Fibroblast of peridontal ligament (primary cell): ENCODE measurements at regions not wholly inside any gene's neighbourhood (a gene's known extent, or its start where the extent isn't known, plus 50 kb on each side); places are given as distances from the start of the nearest gene placed in this dataset.
A peak's percentile ranks its signal among the peaks of the same experiment; 100 is the strongest.
"Not testable (repeated sequence)": the region's sequence is repeated elsewhere in the genome, so short reads cannot be mapped to it uniquely, and the experiment has no call there.

Source experiments
- DNase-seq: peaks from one replicate; pipeline ENCODE4 v3.0.0-alpha.2; 2010; ENCODE audit errors: extremely low read depth

DNA sequence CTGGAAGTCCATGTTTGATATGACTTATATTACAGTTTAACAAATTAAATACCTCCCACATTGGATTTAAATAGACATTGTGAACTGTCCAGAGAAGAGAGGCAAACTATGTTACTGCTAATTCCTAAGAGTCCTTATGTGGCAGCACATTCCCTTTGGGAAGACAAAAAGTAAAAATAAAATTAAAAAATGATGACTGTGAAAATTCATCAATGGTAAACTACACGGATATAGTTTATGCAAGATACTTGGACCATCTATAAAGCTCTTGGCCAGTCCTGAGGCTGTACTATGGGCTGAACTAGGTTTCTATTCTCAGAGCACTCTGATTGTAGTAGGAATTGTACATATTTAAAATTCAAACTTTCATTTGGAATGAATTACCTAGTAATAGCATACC is 206.4 kb downstream of the LRRK2 start:
- DNase-seq, result no peak

DNA sequence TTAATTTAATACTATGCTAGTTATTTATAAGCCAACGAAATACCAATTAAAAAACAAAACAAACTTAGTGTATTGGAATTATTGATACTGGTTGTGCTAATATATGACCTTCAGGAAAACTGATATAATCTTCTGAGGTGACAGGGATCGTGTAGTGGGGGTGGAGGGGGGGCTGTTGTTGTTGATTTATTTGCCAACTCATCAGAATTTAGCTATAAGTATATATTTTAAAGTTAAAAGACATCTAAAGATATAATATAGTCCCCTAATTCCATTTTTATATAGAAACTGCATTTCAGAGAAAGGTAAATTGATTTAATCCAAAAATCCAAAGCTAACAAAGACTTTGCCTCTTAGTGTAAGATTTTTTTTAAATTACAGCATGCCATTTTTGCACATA is 210.5 kb downstream of the LRRK2 start:
- no peak for DNase-seq

DNA sequence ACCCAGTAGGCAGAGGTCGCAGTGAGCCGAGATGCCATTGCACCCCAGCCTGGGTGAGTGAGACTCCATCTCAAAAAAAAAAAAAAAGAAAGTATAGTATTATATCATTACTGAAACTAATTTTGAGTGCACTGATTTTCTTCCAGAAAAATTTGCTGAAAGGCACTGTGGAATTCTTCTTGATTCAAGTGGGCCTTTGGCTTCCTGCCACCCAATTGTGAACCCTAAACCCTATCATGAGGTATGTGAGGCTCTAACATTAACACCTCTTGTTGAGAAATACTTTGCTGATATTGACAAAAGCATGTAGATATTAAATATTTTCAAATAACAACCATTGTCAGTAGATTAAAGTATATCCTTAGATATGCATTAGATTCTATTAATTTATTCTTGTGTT is 211.2 kb downstream of the LRRK2 start:
- DNase-seq, result no peak

DNA sequence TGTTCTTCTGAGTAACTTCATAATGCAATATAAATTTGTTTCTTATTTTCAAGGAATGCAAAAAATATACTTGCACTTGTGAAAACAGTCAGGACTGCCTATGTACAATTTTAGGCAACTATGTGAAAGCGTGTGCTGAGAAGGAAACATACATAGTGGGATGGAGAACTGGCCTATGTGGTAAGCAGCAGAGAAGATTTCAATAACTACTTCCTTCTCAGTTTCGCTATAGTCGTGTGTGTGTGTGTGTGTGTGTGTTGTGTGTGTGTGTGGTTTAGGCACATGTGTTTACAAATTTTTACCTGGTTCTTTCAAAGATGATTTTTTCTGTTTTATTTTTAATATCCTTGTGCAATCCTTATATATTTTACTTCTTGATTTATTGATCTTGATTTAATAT is 211.8 kb downstream of the LRRK2 start:
- DNase-seq, result no peak

DNA sequence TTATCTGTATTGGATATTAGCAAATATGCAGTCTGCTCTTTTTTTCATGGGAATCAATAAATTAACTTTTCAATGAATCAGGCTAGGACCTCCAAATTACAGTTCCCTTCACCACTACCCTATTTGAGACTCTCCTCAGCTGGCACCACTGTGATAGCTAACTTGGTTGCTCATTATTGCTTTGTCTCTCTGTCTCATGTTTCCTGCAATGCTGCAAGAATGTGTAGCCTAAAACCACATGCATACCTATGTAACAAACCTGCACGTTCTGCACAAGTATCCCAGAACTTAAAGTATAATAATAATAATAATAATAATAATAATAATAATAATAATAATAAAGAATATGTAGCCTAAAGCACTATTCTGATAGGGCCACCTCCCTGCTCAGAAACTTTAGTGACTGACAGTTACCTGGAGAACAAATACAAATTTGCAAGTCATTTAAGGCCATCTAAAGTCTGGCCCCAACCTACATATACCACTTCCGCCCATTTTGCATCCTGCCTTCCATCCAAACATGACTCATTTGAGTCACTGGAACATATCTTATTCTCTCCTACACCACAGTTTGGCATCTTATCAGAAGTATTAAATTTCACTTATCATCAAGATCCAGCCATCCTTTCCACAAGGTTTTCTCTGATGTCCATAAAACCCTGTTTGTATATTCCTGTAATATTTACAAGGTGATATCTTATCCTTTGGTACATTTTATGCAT is 215.1 kb downstream of the LRRK2 start:
- DNase-seq, result no peak

DNA sequence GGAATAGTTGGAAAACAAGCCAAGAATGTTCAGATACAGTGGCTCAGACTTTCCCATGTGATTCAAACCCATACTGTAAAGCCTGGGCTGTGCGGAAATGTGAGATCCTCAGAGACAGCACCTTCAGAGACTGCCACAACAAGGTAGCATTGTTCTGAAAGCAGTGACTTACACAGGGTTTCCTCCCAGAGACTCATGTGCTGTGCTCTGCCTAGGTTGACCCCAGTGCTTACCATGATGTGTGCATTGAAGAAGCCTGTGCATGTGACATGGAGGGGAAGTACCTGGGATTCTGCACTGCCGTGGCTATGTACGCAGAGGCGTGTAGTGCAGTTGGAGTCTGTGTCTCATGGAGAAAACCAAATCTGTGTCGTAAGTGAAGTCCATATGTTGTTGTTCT is 219.4 kb downstream of the LRRK2 start:
- no peak for DNase-seq

DNA sequence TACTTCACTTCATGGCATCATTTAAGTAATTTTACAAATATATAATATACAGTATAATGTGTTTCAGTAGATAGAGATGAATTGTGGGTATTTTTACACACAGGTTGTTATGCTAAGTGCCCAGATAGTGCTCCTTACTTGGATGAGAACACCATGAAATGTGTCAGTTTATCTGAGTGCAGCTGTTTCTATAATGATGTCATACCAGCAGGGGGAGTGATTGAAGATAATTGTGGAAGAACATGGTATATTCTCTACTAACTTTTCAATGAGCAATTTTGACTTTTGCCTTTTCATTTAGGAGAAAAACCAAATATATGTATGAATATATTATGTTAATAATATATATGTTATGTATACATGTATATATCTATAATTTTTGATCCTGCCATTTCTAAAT is 221.6 kb downstream of the LRRK2 start:
- DNase-seq, result peak; percentile 11

DNA sequence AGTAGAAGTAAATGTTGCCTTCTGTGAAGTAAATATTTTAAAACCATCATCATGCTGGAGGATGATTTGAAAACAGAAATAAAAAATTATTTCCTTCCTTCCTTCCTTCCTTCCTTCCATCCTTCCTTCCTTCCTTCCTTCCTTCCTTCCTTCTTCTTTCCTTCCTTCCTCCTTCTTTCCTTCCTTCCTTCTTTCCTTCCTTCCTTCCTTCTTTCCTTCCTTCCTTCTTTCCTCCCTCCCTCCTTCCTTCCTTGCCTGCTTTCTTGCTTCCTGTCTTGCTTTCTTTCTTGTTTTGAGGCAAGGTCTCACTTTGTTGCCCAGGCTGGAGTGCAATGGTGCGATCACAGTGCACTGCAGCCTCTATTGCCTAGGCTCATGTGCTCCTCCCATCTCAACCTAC is 223.7 kb downstream of the LRRK2 start:
- not testable (repeated sequence) for DNase-seq

DNA sequence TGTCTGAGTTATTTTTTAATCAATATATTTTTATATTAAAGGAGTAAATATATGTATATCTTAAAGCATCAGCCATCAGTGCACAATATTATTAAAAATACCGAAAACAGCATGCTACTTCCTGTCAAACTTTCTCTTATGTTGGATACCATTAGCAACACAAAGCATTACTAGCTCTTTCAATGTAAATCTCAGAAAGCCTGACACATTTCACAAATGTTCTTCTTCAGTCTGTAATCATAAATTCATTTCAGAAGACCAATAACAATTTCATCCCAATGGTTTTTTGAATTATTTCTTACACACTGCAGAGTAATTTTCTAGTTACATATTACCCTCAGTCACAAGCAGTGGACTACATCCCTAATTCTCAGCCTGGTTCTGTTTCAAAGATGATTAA is 226.9 kb downstream of the LRRK2 start:
- no peak for DNase-seq

DNA sequence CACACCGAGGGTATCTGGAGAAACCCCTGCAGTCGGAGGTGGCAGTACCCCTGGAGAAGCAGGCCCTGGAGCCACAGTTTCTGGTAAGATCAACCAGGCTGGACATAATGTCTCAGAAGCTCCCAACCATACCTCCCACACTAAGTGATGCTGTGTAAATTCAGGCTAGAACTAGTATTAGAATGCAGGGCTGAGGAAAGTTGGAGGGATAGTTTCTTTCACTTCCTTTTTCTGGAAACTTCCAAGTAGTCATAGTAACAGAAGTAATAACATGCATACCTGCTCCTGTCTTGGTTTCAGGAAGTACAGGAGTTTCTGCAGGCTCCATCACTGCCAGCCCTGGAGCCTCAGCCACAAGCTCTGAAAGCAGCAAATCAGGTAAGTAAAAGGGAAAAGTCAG is 228.1 kb upstream of the CNTN1 start:
- no peak for DNase-seq

DNA sequence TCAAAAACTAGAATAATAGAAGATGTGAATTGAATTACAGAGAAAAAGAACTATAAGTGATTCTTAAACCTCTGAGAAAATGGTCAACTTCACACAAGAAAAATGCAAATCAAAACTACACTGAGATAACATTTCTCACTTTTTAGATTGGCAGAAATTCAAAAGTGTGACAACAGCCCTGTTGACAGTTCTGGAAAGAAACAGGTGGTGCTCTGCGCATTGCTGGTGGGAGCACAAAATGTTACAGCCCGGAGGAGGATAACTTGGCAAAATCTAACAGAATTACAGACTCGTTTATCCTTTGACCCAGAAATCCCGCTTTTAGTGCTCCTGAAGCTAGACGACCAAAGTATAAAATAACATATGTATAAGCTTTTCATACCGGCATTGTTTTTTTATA is 222.5 kb upstream of the CNTN1 start:
- no peak for DNase-seq

DNA sequence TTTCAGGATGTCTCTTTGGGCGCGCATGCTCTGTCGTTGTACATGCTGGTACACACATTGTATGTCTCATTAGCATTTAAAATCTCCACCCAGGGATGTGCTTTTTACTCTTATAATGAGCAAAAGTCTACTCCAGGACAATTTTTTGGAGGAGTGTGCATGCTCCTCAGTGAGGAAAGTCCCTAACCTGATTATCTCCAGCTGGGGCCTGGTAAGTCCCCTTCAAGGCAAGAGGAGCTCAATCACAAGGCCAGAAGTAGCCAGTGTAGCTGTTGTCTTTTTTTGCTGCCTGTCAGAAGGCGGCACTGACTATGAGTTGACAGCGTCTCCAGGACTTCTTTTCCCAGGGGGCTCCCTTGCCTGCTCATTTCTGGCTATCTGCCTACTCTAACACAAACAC is 218.3 kb upstream of the CNTN1 start:
- DNase-seq, result no peak

DNA sequence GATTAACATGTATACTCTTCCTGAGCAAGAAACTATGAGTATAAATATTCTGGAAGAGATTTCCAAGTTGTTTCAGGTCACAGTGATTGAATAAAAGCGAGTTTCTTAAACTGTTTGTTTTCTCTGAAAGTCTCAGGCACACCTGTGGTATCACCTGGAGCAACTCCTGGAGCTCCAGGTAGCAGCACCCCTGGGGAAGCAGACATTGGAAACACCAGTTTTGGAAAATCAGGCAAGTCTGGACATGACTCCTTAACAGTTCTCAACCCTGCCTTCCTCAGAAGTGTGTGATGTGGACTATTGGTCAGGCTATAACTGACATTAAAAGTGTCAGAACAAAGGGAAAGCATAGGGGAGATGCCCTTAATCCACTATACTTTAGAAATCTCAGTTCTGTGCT is 217.6 kb upstream of the CNTN1 start:
- no peak for DNase-seq

DNA sequence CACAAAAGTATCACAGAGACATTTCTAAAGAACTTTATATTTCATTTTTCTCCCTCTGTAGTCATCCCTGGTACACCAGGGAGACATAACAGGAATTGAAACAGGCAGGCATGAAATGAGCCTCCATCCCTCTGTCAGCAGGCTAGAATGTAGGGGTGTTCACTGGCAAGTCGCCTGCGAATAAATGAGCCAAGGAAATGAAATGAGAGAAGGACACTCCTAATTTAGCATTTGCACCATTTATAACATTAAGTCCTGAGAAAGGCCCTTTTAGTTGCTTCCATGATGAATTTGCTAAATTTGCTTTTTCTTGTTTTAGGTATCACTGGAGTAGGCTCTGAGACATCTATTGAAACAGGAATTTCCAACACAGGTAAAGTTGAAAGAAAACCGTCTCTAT is 192.4 kb upstream of the CNTN1 start:
- no peak for DNase-seq

DNA sequence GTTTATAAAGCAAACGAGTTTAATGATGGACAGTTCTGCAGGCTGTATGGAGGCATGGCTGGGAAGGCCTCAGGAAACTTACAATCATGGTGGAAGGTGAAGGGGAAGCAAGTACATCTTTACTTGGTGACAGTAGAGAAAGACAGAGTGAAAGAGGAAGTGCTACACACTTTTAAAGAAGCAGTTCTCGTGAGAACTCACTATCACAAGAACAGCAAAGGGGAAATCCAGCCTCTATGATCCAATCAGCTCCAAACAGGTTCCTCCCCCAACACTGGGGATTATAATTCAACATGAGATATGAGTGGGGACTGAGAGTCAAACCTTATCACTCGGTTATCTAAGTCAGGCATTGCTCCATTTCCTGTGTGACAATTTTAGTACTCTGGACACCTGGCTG is 189.9 kb upstream of the CNTN1 start:
- DNase-seq, result no peak

DNA sequence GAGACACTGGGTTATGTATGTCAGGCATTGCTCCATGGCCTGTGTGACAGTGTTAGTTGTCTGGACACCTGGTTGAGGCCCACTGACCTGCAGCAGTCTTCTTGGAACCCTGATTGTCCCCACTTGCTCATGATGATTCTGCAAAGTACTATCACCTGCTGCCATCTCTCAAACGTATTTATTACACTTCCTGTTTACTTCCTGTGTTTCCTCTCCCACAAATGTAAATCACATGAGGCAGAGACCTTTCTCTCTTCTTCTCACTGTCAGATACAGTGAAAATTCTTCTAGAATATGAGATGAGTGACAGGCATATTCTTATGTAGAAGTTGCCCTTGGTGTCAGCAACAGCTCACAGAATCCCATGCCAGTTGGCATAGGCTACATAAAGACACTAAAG is 186.9 kb upstream of the CNTN1 start:
- no peak for DNase-seq

DNA sequence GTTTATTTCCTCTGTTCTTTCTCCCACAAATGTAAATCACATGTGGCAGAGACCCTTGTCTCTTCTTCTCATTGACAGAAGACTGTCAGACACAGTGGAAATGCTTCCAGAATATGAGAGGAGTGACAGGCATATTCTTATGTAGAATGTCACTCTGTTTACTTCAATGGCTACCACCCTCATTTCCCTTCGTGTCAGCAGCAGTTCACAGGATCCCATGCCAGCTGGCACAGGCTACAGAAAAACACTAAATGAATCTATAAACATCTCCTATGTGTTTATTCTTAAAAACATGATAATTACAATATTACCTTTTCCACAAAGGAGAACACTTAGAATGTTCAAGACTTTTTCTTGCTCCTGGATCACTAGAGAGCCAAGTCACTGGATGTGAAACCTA is 183.8 kb upstream of the CNTN1 start:
- no peak for DNase-seq

DNA sequence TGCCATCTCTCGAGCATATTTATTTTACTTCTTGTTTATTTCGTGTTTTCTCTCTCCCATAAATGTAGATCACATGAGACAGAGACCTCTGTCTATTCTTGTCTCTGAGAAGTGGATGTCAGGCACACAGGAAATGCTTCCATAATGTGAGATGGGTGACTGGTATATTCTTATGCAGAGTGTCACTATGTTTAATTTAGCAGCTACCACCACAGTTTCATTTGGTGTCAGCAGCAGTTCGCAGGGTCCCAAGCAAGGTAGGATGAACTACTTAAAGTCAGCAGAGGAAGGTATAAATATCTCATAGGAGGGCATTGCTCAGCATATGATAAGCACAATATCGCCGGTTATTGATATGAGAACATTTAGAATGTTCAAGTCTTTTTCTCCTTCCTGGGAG is 180.9 kb upstream of the CNTN1 start:
- no peak for DNase-seq

DNA sequence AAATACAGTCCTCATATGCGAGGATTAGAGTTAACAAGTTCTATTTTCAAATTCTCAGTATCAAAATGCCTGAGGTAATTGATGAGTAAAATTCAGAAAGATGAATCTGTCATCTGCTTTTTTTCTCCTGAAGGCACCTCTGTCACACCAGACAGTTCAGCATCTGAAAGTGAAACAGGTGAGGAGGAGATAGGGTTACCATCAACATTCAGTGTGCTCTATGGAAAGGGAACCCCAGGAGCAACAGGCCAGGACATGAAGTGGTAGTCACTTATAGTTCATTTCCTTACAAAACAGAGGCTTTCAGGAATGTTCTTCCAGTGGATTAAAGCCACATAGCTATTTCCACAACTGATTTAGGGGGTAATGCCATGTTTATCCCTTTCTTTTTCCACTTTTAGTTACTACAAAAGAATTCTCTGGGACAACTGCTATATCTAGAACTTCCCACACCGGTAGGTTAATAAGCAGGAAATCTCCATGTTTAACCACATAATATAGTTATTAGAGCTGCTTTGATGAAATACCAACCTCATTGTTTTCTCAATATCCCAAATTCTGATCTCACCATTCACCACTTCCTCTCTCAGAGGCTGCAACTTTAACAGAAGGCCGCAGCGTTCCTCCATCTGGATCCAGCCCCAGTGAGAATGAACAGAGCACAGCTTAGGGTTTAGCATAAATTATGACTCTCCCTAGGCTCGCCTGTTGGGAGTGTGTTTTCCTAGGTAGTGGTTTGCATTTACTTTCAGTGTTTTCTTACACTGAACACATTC is 177.0 kb upstream of the CNTN1 start:
- peak; percentile 0 for DNase-seq

DNA sequence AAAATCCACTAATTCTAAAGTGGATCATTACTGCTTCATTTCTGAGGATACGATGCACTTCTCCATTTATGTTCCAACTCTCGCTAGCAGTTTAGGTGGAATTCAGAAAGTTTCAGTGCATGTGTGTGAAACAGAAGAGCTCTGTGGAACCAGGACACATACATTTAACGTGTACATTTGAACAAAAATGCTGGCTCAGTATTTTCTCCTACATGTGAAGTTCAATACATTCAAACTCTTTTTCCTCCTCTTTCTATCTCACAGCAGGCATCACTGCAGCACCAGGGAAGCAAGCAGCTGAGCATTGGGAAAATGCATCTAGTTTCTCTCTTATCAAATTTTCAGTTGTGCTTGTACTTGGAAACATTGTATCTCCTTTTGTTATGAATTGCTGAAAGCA is 169.4 kb upstream of the CNTN1 start:
- DNase-seq, result no peak

DNA sequence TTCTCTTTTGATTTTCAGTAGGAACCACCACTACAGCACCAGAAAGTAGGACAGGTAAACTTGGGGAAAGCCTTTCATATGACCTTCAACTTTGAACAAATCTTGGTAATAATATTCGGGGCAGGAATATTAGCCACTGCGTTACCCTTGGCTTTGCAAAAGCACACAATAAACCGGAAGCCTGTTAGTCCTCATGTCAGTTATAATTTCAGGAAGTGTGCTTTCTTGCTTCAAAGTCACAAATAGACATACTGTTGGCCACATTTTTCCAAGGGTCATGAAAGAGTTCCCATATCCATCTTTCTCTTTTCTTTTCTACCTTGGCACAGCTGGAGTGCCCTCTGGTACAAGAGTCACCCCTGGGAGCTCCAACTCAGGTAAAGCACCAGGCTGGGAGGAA is 167.2 kb upstream of the CNTN1 start:
- DNase-seq, result no peak

DNA sequence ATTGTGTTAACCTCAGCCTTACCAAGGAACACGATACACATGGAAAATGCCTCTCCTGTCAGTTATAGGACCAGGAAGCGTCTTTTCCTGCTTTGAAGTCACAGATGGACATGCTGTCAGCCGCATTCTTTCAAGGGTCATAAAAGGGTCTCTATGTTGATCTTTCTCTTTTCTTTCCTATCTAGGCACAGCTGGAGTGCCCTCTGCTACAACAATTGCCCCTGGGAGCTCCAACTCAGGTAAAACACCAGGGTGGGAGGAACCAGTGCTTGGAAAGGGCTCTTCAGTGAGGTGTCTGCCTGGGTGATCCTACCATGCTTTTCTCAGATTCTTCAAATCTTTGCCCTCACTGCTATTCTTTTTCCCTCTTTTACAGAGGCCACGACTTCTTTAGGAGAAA is 157.4 kb upstream of the CNTN1 start:
- no peak for DNase-seq

DNA sequence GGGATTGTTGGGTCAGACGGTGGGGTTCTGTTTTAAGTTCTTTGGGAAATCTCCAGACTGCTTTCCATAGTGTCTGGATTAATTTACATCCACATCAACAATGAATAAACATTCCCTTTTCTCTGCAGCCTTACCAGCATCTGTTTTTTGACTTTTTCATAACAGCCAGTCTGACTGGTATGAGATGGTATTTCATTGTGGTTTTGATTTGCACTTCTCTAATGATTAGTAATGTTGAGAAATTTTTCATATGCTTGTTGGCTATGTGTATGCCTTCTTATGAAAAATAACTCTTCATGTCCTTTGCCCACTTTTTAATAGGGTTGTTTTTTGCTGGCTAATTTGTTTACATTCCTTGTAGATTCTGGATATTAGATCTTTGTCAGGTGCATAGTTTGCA is 140.8 kb upstream of the CNTN1 start:
- DNase-seq, result peak; percentile 1

DNA sequence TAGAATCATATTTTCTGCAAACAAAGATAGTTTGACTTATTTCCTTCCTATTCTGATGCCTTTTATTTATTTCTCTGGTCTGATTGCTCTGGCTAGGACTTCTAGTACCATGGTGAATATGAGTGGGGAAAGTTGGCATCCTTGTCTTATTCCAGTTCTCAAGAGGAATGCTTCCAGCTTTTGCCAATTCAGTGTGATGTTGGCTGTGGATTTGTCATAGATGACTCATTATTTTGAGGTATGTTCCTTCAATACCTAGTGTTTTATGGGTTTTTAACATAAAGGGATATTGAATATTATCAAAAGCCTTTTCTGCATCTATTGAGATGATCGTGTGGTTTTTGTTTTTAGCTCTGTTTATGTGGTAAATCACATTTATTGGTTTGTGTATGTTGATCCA is 139.4 kb upstream of the CNTN1 start:
- no peak for DNase-seq
